ENCODE measurements at regions not wholly inside any gene's neighbourhood (a gene's known extent, or its start where the extent isn't known, plus 50 kb on each side); places are given as distances from the start of the nearest gene placed in this dataset.

DNA sequence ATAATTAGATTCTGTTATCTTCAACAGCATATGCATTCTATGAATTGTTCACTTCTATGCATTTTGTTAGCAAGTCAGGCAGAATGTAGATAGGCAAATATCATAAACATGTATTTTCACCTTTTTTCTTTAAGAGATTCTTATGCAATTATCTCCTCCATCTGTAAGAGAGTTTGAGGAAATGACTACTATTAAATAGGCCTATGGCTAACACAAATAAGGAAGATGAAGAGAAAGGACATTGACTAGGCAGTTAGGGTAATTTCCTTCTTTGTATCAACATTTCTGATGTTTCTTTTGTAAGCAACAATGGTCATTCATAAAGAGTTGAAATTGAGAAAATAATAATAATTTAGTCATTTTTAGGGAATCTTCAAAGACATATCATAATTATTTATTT, 145.2 kb upstream of the CDH12 start:
- no peak overlapping the region for H3K27ac ChIP-seq
- TF ChIP-seq, protein P1, sequence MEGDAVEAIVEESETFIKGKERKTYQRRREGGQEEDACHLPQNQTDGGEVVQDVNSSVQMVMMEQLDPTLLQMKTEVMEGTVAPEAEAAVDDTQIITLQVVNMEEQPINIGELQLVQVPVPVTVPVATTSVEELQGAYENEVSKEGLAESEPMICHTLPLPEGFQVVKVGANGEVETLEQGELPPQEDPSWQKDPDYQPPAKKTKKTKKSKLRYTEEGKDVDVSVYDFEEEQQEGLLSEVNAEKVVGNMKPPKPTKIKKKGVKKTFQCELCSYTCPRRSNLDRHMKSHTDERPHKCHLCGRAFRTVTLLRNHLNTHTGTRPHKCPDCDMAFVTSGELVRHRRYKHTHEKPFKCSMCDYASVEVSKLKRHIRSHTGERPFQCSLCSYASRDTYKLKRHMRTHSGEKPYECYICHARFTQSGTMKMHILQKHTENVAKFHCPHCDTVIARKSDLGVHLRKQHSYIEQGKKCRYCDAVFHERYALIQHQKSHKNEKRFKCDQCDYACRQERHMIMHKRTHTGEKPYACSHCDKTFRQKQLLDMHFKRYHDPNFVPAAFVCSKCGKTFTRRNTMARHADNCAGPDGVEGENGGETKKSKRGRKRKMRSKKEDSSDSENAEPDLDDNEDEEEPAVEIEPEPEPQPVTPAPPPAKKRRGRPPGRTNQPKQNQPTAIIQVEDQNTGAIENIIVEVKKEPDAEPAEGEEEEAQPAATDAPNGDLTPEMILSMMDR (IDR thresholded peaks at IDR 0.05), result no peak
- TF ChIP-seq ZFX (IDR thresholded peaks at IDR 0.05; ENCODE audit: borderline replicate concordance), result no peak

DNA sequence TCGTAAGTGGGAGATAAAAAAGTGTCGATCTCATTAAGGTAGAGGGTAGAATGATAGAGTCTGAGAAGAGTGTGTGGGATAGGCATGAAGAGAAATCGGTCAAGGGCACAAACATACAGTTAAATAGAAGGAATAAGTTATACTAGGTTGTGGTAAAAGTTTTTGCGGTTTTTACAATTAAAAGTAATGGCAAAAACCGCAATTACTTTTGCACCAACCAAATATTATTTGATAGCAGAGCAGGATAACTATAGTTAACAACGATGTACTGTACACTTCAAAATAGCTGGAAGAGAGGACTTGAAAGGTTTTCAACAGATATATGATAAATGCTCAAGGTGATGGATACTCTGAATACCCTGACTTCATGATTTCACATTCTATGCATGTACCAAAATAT, 135.8 kb upstream of the CDH12 start:
- TF ChIP-seq, protein P1 (IDR thresholded peaks at IDR 0.05), result no peak
- no peak for TF ChIP-seq ZFX (IDR thresholded peaks at IDR 0.05; ENCODE audit: borderline replicate concordance)

DNA sequence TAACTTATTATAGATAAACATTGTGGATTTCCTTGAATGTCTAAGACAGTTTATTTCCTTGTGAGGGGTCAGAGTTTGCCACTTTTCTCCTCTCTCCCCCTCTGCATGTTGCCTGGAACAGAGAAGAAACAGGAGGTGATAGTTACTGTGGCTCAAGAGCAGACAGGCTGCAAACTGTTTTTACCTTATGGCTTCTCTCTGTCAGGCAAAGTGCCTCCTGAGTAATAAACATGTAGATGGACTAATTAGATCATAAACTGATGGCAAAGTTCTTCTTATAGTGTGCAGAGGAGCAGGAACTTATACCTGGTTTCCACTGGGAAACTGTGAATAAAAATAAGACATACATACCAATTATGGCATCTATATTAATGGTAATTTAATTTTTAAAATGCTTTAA, 133.1 kb upstream of the CDH12 start:
- no peak overlapping the region for H3K27ac ChIP-seq
- no peak for TF ChIP-seq ZFX (IDR thresholded peaks at IDR 0.05; ENCODE audit: borderline replicate concordance)
- TF ChIP-seq, protein P1 (IDR thresholded peaks at IDR 0.05), result no peak

More for the DNA sequence above, 135.8 kb upstream of the CDH12 start:
- no peak overlapping the region for H3K27ac ChIP-seq

DNA sequence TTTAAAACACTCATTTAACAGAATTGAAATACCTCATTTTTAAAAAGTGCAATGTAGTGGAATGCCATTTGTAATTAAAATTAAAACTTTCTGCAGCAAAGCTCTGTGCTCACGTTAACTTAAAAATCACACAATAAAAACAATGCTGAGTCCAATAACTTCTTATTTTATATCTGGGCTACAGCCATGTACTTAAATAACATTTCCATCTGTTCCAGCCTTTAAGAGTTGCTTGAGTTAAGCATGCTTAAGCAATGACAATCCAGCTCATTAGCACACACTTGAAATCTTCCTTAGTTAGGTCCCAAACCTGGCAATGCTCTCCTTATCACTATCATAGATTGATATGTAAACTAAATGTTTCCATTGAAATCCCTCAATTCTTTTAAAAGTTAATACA, 132.3 kb upstream of the CDH12 start:
- TF ChIP-seq, protein P1 (IDR thresholded peaks at IDR 0.05), result no peak
- TF ChIP-seq ZFX (IDR thresholded peaks at IDR 0.05; ENCODE audit: borderline replicate concordance), result no peak
- H3K27ac ChIP-seq, result no peak overlapping the region

DNA sequence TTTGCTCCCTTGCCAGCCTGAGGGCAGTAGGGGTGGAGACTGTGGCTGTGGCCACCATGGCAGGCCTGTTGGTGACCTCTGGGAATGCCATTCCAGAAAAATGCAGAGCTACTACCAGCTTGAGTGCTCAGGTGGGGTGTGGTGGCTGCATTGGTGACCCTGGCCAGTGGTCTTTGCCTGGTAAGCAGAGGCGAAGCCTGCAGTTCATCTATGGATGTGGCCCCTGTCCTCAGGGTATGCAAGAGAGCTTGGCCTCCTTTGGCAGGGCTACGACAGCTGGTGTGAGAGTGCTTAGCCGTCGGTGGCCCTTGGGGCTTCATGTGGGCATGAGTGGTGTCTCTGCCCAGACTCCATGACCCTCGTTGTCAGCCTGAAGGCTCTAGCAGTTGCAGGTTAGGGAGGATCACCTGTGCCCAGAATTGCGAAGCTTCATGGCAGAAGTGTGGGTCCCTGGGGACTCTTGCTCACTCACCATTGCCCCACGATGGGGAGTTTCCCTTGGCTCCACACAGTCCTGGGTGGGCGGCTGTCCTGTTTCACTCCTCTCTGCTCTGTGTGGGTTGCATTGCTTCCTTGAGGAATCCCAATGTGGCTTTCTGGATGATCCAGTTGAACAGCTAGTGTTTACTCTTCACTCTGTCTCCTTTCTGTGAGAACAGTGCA, 117.9 kb upstream of the CDH12 start:
- TF ChIP-seq, protein P1 (IDR thresholded peaks at IDR 0.05), result no peak
- TF ChIP-seq ZFX (IDR thresholded peaks at IDR 0.05; ENCODE audit: borderline replicate concordance), result no peak
- H3K27ac ChIP-seq, result no peak overlapping the region

DNA sequence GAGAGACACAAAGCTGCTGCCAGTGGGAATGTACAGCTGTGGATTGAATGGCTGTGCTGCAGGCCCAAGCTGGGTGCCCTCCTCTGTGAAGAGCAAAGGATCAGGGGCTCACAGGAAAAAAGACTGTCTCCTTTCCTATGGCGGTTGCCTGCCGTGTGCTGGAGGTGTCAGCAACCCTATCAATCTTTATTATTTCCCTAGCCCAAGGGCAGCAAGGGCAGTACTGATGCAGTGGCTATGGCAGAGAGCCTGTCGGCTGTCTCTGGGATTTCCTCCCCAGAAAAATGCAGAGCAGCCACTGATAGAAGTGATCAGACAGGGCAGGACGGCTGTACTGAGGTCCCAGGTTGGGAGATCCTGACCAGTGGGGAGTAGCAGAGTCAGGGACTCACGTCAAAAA, 117.3 kb upstream of the CDH12 start:
- no peak for TF ChIP-seq ZFX (IDR thresholded peaks at IDR 0.05; ENCODE audit: borderline replicate concordance)
- TF ChIP-seq, protein P1 (IDR thresholded peaks at IDR 0.05), result no peak
- no peak overlapping the region for H3K27ac ChIP-seq

DNA sequence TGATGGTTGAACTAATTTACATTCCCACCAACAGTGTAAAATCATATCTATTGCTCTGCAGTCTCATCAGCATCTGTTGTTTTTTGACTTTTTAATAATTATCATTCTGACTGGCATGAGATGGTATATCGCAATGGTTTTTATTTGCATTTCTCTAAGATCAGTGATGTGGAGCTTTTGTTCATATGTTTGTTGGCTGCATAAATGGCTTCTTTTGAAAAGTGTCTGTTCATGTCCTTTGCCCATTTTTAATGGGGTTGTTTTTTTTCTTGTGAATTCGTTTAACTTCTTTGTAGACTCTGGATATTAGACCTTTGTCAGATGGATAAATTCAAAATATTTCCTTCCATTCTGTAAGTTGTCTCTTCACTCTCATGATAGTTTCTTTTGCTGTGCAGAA, 115.2 kb upstream of the CDH12 start:
- no peak overlapping the region for H3K27ac ChIP-seq
- TF ChIP-seq, protein P1 (IDR thresholded peaks at IDR 0.05), result no peak
- no peak for TF ChIP-seq ZFX (IDR thresholded peaks at IDR 0.05; ENCODE audit: borderline replicate concordance)

All from 22Rv1 (cell line).